GM12878 (cell line): ENCODE measurements at regions not wholly inside any gene's neighbourhood (a gene's known extent, or its start where the extent isn't known, plus 50 kb on each side); places are given as distances from the start of the nearest gene placed in this dataset.

Experiments used
- BHLHE40 ChIP-seq, 2 experiments: fragments of 450-650 bp in 1 of 2; IDR thresholded peaks; 2 replicates each; pipeline ENCODE4 v1.6.1; 2011 to 2017; ENCODE audit warnings: low read depth in 2 of 2, borderline replicate concordance in 1 of 2, improper control_type of control experiment in 1 of 2, low read length in 1 of 2, mild to moderate bottlenecking in 1 of 2
- BRCA1 ChIP-seq: IDR thresholded peaks from 2 replicates; pipeline ENCODE4 v1.6.1; 2011; ENCODE audit warnings: low read depth, low read length, improper control_type of control experiment
- CEBPB ChIP-seq, 2 experiments: fragments of 150-350 bp in 1 of 2; IDR thresholded peaks; 2 replicates each; pipeline ENCODE4 v1.6.1; 2012 to 2014; ENCODE audit warnings: low read depth in 2 of 2, low read length in 2 of 2, borderline replicate concordance in 1 of 2, inconsistent platforms in 1 of 2
- IKZF1 ChIP-seq: fragments of 450-650 bp; conservative IDR thresholded peaks from 2 replicates; pipeline ENCODE4 v1.6.1; 2017; ENCODE audit warnings: antibody characterized with exemption, mild to moderate bottlenecking
- POLR2A ChIP-seq: IDR thresholded peaks from 2 replicates; pipeline ENCODE4 v1.6.1; 2011; ENCODE audit warnings: low read depth, mild to moderate bottlenecking, low read length
- RAD21 ChIP-seq: IDR thresholded peaks from 2 replicates; pipeline ENCODE4 v1.6.1; 2011; ENCODE audit warnings: mild to moderate bottlenecking, low read depth, low read length, moderate library complexity; ENCODE audit not compliant: insufficient read depth
- SP1 ChIP-seq: IDR thresholded peaks from one replicate; pipeline ENCODE4 v1.6.1; 2011; ENCODE audit warnings: low read depth, low read length
- TF ChIP-seq, protein P1 (sequence below): IDR thresholded peaks from 2 replicates; pipeline ENCODE4 v1.6.1; 2012; ENCODE audit warnings: mild to moderate bottlenecking, low read depth, low read length
- TF ChIP-seq, protein P2 (sequence below), 3 experiments: IDR thresholded peaks in 2 of 3; conservative IDR thresholded peaks in 1 of 3; 2 replicates each; pipeline ENCODE4 v1.5.1; 2011; ENCODE audit warnings: low read depth in 3 of 3, low read length in 3 of 3, mild to moderate bottlenecking in 3 of 3, control low read depth in 2 of 3, moderate library complexity in 2 of 3, inconsistent platforms in 1 of 3, mixed read lengths in 1 of 3; ENCODE audit not compliant: control insufficient read depth in 2 of 3, insufficient read depth in 1 of 3; ENCODE audit errors: extremely low read depth in 1 of 3
- TF ChIP-seq, protein P3 (sequence below): IDR thresholded peaks from 2 replicates; pipeline ENCODE4 v1.6.1; 2011; ENCODE audit warnings: low read depth, mild to moderate bottlenecking, low read length, moderate library complexity, borderline replicate concordance; ENCODE audit errors: extremely low read depth

DNA sequence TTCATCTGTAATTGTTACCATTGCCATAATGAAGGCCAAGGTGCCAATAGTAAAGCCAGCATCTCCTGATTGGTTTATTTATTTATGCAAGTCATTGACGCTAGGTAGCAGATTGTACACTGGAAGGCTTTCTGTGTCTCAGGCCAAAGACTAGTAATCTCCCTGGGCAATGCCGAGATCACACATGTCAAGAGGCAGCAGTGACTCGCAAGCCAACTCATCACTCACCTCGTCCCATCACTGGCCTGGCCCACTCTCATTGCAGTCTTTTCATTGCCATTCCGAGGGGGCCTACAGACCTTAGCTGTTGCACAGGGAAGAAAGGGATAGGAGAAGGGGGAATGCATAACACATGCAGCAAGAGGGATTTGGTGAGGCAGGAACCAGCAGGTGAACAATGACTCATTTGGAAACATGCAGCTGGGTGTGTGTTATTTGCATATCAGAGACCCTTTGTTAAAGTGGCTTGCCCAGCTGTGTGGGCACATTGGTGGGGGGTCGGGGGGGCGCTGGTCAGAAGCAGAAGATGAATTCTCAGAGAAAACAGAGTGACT lies 448.7 kb upstream of the HNRNPA3 start:
- TF ChIP-seq, protein P1, sequence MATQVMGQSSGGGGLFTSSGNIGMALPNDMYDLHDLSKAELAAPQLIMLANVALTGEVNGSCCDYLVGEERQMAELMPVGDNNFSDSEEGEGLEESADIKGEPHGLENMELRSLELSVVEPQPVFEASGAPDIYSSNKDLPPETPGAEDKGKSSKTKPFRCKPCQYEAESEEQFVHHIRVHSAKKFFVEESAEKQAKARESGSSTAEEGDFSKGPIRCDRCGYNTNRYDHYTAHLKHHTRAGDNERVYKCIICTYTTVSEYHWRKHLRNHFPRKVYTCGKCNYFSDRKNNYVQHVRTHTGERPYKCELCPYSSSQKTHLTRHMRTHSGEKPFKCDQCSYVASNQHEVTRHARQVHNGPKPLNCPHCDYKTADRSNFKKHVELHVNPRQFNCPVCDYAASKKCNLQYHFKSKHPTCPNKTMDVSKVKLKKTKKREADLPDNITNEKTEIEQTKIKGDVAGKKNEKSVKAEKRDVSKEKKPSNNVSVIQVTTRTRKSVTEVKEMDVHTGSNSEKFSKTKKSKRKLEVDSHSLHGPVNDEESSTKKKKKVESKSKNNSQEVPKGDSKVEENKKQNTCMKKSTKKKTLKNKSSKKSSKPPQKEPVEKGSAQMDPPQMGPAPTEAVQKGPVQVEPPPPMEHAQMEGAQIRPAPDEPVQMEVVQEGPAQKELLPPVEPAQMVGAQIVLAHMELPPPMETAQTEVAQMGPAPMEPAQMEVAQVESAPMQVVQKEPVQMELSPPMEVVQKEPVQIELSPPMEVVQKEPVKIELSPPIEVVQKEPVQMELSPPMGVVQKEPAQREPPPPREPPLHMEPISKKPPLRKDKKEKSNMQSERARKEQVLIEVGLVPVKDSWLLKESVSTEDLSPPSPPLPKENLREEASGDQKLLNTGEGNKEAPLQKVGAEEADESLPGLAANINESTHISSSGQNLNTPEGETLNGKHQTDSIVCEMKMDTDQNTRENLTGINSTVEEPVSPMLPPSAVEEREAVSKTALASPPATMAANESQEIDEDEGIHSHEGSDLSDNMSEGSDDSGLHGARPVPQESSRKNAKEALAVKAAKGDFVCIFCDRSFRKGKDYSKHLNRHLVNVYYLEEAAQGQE, result no peak
- TF ChIP-seq BHLHE40 (IDR thresholded peaks at IDR 0.05; ENCODE audit: borderline replicate concordance in 1 of 2, low read depth in 2 of 2, low read length in 1 of 2) (no peak), BRCA1 (no peak), CEBPB (IDR thresholded peaks at IDR 0.05; ENCODE audit: borderline replicate concordance in 1 of 2, low read depth in 2 of 2, low read length in 2 of 2) (no peak), SP1 (no peak), IKZF1 (no peak), RAD21 (no peak), POLR2A (no peak)
- TF ChIP-seq, protein P2, sequence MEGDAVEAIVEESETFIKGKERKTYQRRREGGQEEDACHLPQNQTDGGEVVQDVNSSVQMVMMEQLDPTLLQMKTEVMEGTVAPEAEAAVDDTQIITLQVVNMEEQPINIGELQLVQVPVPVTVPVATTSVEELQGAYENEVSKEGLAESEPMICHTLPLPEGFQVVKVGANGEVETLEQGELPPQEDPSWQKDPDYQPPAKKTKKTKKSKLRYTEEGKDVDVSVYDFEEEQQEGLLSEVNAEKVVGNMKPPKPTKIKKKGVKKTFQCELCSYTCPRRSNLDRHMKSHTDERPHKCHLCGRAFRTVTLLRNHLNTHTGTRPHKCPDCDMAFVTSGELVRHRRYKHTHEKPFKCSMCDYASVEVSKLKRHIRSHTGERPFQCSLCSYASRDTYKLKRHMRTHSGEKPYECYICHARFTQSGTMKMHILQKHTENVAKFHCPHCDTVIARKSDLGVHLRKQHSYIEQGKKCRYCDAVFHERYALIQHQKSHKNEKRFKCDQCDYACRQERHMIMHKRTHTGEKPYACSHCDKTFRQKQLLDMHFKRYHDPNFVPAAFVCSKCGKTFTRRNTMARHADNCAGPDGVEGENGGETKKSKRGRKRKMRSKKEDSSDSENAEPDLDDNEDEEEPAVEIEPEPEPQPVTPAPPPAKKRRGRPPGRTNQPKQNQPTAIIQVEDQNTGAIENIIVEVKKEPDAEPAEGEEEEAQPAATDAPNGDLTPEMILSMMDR (IDR thresholded peaks at IDR 0.05 in 2 of 3, conservative IDR thresholded peaks at IDR 0.05 in 1 of 3; ENCODE audit: control insufficient read depth in 2 of 3, extremely low read depth in 1 of 3, insufficient read depth in 1 of 3, low read depth in 3 of 3, low read length in 3 of 3), result no peak
- TF ChIP-seq, protein P3, sequence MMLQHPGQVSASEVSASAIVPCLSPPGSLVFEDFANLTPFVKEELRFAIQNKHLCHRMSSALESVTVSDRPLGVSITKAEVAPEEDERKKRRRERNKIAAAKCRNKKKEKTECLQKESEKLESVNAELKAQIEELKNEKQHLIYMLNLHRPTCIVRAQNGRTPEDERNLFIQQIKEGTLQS, result no peak
